GM12864 (cell line): ENCODE measurements at regions not wholly inside any gene's neighbourhood (a gene's known extent, or its start where the extent isn't known, plus 50 kb on each side); places are given as distances from the start of the nearest gene placed in this dataset.

ENCODE experiments used
- DNase-seq: peaks from one replicate; pipeline ENCODE4 v3.0.0-alpha.2; 2011; ENCODE audit warnings: low read depth
- H3K4me3 ChIP-seq: 2 replicates; pipeline ENCODE4 v1.5.1; 2011; ENCODE audit warnings: mild to moderate bottlenecking, low read depth, low read length, control low read depth
- CTCF ChIP-seq: IDR thresholded peaks from 2 replicates; pipeline ENCODE4 v1.5.1; 2011; ENCODE audit warnings: low read depth, mild to moderate bottlenecking, moderate library complexity, low read length, control low read depth, inconsistent platforms; ENCODE audit errors: missing control alignments

GRCh38 chr2:8534729-8535468 is 147.0 kb upstream of the ID2 start:
- no peak for TF ChIP-seq CTCF
- no peak for DNase-seq
- no peak overlapping the region for H3K4me3 ChIP-seq

GRCh38 chr2:8535469-8535795 is 146.4 kb upstream of the ID2 start:
- DNase-seq: no peak
- no peak overlapping the region for H3K4me3 ChIP-seq
- TF ChIP-seq CTCF: no peak

GRCh38 chr2:8535821-8536685 is 145.8 kb upstream of the ID2 start:
- TF ChIP-seq CTCF: no peak
- H3K4me3 ChIP-seq: no peak overlapping the region
- no peak for DNase-seq

GRCh38 chr2:8536686-8537561 is 144.9 kb upstream of the ID2 start:
- no peak for DNase-seq
- H3K4me3 ChIP-seq: no peak overlapping the region
- no peak for TF ChIP-seq CTCF

- TF ChIP-seq CTCF: no peak
- DNase-seq: no peak
- H3K4me3 ChIP-seq: no peak overlapping the region
Observed at GRCh38 chr2:8537562-8538155, 144.2 kb upstream of the ID2 start.

GRCh38 chr2:8538531-8538930 is 143.3 kb upstream of the ID2 start:
- TF ChIP-seq CTCF: no peak
- DNase-seq: no peak
- no peak overlapping the region for H3K4me3 ChIP-seq
